ENCODE measurements at regions not wholly inside any gene's neighbourhood (a gene's known extent, or its start where the extent isn't known, plus 50 kb on each side); places are given as distances from the start of the nearest gene placed in this dataset.

DNA sequence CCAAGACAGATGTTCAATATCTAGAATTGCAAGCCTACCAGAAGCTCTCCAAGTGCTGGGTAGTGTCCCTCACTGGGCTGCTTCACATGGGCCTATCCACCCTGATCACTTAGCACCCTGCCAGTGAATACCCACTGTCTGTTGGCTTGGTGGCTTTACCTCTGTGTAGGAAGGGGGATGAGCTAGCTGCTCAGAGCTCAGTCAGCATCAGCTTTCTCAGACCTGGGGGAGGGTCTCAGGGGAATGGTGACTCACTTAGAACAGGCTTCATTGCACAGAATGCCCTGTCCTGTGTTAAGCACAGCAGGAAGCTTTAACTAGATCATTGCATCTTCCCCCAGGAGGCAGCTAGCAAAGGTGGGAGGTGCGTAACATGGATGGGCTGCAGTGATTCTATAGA, 209.8 kb downstream of the PDCD6IP start:
- no peak overlapping the region for H3K4me3 ChIP-seq (ENCODE audit: low read depth, low read length)
- TF ChIP-seq, protein P1, sequence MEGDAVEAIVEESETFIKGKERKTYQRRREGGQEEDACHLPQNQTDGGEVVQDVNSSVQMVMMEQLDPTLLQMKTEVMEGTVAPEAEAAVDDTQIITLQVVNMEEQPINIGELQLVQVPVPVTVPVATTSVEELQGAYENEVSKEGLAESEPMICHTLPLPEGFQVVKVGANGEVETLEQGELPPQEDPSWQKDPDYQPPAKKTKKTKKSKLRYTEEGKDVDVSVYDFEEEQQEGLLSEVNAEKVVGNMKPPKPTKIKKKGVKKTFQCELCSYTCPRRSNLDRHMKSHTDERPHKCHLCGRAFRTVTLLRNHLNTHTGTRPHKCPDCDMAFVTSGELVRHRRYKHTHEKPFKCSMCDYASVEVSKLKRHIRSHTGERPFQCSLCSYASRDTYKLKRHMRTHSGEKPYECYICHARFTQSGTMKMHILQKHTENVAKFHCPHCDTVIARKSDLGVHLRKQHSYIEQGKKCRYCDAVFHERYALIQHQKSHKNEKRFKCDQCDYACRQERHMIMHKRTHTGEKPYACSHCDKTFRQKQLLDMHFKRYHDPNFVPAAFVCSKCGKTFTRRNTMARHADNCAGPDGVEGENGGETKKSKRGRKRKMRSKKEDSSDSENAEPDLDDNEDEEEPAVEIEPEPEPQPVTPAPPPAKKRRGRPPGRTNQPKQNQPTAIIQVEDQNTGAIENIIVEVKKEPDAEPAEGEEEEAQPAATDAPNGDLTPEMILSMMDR (IDR thresholded peaks at IDR 0.05; ENCODE audit: insufficient read depth, low read length, poor library complexity, severe bottlenecking): no peak
- no peaks in the 10 kb centered on the region for H3K27me3 ChIP-seq (ENCODE audit: control insufficient read depth, insufficient read depth, low read length)
- peak; percentile 23 for DNase-seq (ENCODE audit: low read depth)
- H3K36me3 ChIP-seq (ENCODE audit: control insufficient read depth, insufficient read depth, low read length): no peaks in the 10 kb centered on the region

DNA sequence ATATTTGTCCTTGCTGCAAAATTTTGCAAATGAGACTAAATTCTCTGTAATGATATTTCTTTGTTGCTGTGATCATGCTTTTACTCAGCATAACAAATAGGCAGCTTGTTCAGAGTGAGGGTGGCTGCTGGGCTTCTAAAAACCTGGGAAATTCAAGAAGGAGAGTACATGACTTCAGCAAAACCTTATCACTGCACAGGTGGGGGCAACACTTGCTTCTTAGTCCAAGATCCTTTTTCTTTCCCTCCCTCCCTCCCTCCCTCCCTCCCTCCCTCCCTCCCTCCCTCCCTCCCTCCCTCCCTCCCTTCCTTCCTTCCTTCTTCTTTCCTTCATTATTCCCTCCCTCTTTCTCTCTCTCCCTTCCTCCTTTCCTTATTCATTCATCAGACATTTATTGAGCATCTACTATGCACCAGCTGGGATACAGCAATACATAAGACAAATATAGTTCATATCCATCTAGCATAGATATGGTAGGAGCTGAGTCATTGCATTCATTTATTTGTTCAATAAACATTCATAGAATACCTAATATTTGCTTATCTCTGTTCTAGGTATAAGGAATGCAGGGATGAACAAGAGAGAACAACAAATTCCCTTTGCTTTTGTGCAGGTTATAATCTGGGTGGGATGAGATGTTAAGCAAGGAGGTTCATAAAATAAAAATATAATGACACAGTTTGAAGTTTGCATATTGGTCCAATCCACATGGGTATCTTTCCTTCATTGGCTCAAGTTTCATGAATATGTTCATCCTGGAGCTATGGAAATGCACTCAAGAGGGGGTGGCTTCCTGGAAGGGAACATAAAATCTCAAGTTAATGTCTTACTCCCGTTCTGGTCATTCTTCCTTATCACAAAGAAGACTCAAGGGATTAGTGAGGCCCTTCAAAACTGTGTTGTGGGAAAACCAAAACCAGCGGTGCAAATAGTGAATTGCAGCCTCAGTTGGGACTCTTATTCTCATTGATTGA, 210.7 kb downstream of the PDCD6IP start:
- DNase-seq (ENCODE audit: low read depth): no peak
- TF ChIP-seq, protein P1 (IDR thresholded peaks at IDR 0.05; ENCODE audit: insufficient read depth, low read length, poor library complexity, severe bottlenecking): no peak
- Histone ChIP-seq H3K36me3 (ENCODE audit: control insufficient read depth, insufficient read depth, low read length) (no peaks in the 10 kb centered on the region), H3K27me3 (ENCODE audit: control insufficient read depth, insufficient read depth, low read length) (no peaks in the 10 kb centered on the region), H3K4me3 (ENCODE audit: low read depth, low read length) (no peak overlapping the region)

DNA sequence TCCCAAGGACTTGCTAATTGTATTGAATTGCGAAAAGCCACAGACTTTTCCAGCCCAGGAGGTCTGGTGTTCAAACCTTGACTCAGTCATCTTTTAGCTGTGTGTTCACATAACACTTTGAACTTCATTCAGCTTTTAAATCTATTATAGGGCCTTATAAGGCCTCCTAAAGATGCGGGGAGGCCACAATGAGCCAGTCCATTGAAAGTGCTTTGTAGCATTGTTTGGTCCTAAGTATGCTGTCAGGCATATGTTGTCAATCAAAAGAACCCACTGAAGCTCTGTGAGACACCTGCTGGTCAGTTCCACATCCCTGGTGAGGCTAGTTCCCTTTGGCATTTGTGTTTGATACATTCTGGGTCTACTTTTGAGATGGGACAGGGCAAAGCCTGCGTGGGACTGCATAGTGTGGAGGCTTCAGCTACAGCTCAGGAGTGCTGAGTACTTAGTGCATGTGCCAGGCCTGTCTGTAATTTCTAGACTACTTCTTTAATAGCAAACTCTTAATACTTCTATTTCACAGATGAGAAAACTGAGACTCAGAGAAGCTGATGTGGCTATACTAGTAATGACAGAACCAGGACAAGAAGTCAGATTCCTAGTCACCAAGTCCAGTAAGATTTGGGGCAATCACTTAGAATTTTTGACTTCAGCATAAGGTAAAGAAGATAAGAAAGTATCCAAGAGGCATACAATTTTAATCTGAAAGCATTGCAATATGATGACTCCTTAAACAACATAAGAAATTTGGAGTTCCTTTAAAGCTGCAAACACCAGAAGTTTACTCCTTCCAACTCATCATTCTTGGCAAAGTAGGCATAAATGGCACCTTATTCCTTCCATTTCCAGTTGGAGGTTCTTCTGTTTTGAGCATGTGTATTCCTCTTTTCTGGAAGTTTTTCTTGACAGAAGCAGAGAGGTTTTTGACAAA, 213.0 kb downstream of the PDCD6IP start:
- no peak for DNase-seq (ENCODE audit: low read depth)
- H3K36me3 ChIP-seq (ENCODE audit: control insufficient read depth, insufficient read depth, low read length): no peaks in the 10 kb centered on the region
- TF ChIP-seq, protein P1 (IDR thresholded peaks at IDR 0.05; ENCODE audit: insufficient read depth, low read length, poor library complexity, severe bottlenecking): peak; percentile 19
- no peaks in the 10 kb centered on the region for H3K27me3 ChIP-seq (ENCODE audit: control insufficient read depth, insufficient read depth, low read length)
- H3K4me3 ChIP-seq (ENCODE audit: low read depth, low read length): no peak overlapping the region

DNA sequence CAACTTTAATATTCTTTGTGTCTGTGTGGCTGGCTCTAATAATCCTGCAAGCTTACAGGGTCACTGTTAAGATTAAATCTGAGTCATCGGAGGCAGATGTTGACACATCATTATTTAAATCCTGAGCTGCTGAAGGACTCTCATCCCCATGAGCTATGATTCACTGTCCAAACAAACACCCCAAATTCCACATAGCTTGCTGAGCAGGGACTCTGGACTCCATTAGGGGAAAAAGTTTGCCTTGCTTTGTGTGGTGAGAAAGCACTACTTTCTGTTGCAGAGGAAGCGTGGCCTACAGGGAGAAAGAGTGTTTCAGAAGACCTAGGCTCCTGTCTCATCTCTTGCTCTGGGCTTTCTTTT, 213.7 kb downstream of the PDCD6IP start:
- H3K27me3 ChIP-seq (ENCODE audit: control insufficient read depth, insufficient read depth, low read length): no peaks in the 10 kb centered on the region

DNA sequence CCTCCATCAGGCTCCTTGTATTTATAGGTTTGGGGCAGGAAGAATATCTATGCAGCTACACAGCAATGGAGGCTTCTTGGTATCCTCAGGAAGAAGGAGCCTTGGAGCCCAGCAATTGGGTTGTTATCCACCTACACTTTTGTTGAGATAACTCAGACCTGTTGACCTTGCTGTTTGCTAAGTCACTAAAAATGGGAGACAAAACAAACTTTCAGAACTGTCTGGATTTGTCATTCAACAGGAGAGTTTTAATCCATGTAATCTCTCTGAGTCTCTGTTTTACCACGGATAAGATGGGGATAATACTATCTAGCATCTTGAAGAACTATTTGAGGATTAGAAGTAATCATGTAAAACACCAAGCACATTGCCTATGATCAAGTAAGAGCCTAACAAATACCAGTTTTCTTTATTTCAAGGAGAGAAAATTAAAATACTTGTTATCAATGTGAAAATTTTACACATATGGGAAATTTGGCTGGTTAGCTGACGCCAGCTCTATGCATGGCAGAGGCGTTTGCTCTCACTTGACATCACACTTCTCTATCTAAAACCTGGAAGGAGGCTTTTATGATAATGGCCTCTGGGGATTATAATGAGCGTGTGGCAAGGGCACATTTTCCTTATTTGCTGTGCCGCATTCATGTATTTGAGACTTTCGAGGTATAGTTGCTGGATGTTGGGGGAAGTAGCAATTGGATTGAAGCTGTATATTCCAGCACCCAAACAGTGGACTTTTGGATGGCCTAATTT, 215.6 kb downstream of the PDCD6IP start:
- no peaks in the 10 kb centered on the region for H3K36me3 ChIP-seq (ENCODE audit: control insufficient read depth, insufficient read depth, low read length)
- H3K27me3 ChIP-seq (ENCODE audit: control insufficient read depth, insufficient read depth, low read length): no peaks in the 10 kb centered on the region
- no peak overlapping the region for H3K4me3 ChIP-seq (ENCODE audit: low read depth, low read length)
- TF ChIP-seq, protein P1 (IDR thresholded peaks at IDR 0.05; ENCODE audit: insufficient read depth, low read length, poor library complexity, severe bottlenecking): no peak
- DNase-seq (ENCODE audit: low read depth): no peak

More for the DNA sequence above, 213.7 kb downstream of the PDCD6IP start:
- no peaks in the 10 kb centered on the region for H3K36me3 ChIP-seq (ENCODE audit: control insufficient read depth, insufficient read depth, low read length)
- no peak overlapping the region for H3K4me3 ChIP-seq (ENCODE audit: low read depth, low read length)
- TF ChIP-seq, protein P1 (IDR thresholded peaks at IDR 0.05; ENCODE audit: insufficient read depth, low read length, poor library complexity, severe bottlenecking): no peak
- DNase-seq (ENCODE audit: low read depth): peak; percentile 93
